Tibial nerve (tissue), 4 donors: ENCODE measurements at regions not wholly inside any gene's neighbourhood (a gene's known extent, or its start where the extent isn't known, plus 50 kb on each side); places are given as distances from the start of the nearest gene placed in this dataset.

Source experiments
- DNase-seq, 2 donors: peaks; one replicate each; pipeline ENCODE4 v3.0.0-alpha.2; 2019; ENCODE audit warnings: low spot score in 2 of 2
- H3K27ac ChIP-seq, 4 donors: fragments of 200-600 bp; sonication (generic) in 3 of 4; one replicate each; pipeline ENCODE4 v1.5.1; 2017 to 2019; ENCODE audit warnings: mild to moderate bottlenecking in 1 of 4
- H3K27me3 ChIP-seq, 2 donors: fragments of 200-600 bp; sonication (generic) in 1 of 2; one replicate each; pipeline versions ENCODE4 v1.5.1 to v1.6.0; 2017 to 2019
- H3K36me3 ChIP-seq, 3 donors: fragments of 200-600 bp; sonication (generic); one replicate each; pipeline ENCODE4 v1.5.1; 2018 to 2019
- H3K4me1 ChIP-seq, 4 donors: fragments of 200-600 bp; sonication (generic) in 3 of 4; one replicate each; pipeline ENCODE4 v1.5.1; 2017 to 2019
- H3K4me3 ChIP-seq, 4 donors: fragments of 200-600 bp; sonication (generic) in 3 of 4; one replicate each; pipeline ENCODE4 v1.5.1; 2017 to 2019; ENCODE audit warnings: mild to moderate bottlenecking in 1 of 4, moderate library complexity in 1 of 4
- H3K9me3 ChIP-seq, 4 donors: fragments of 200-600 bp; sonication (generic) in 3 of 4; one replicate each; pipeline ENCODE4 v1.5.1; 2017 to 2019
- EP300 ChIP-seq, 2 donors: sonication (generic); formaldehyde crosslinking; IDR thresholded peaks; one replicate each; pipeline ENCODE4 v1.6.1; 2017; ENCODE audit warnings: antibody characterized with exemption in 2 of 2, mild to moderate bottlenecking in 1 of 2
- POLR2A ChIP-seq, 2 donors: fragments of 450-650 bp; IDR thresholded peaks; one replicate each; pipeline ENCODE4 v1.6.1; 2017; ENCODE audit warnings: antibody characterized with exemption in 2 of 2, mild to moderate bottlenecking in 2 of 2, moderate library complexity in 2 of 2
- WGBS, 2 donors: methylation state at CpG; one replicate each; pipeline ENCODE4 v1.1.5; 2018; 5-methylcytosine and 5-hydroxymethylcytosine counted together
- TF ChIP-seq, protein P1 (sequence below), 5 experiments: fragments of 200-600 bp in 3 of 5; fragments of 450-650 bp in 2 of 5; sonication (generic) in 3 of 5; IDR thresholded peaks; one replicate each; pipeline ENCODE4 v1.5.1; 2016 to 2019; ENCODE audit warnings: antibody characterized with exemption in 5 of 5, mild to moderate bottlenecking in 3 of 5, moderate library complexity in 2 of 5

DNA sequence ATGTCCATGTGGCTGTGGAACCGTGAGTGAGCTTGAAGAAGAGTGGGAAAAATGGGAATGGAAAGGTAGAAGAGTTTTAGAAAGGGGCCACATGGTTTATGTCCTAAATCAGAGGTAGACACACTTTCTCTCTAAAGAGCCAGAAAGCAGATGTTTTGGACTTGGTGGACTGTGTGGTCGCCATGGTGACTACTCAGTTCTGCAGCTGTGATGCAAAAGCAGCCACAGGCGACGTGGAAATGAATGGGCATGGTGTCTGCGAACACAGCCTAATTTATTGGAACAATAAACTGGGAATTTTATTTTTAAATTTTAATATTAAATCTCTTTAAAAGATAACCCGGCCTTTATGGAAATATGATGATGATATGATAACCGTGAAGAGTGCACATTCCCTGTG, 386.0 kb upstream of the FAT1 start:
- no peaks in the 10 kb centered on the region for H3K4me1 ChIP-seq
- H3K27me3 ChIP-seq: no peaks in the 10 kb centered on the region
- 61 to 68% methylated on average over 7 of the region's 7 CpGs for WGBS, 2 donors
- no peak for TF ChIP-seq POLR2A (IDR thresholded peaks at IDR 0.05)
- TF ChIP-seq, protein P1, sequence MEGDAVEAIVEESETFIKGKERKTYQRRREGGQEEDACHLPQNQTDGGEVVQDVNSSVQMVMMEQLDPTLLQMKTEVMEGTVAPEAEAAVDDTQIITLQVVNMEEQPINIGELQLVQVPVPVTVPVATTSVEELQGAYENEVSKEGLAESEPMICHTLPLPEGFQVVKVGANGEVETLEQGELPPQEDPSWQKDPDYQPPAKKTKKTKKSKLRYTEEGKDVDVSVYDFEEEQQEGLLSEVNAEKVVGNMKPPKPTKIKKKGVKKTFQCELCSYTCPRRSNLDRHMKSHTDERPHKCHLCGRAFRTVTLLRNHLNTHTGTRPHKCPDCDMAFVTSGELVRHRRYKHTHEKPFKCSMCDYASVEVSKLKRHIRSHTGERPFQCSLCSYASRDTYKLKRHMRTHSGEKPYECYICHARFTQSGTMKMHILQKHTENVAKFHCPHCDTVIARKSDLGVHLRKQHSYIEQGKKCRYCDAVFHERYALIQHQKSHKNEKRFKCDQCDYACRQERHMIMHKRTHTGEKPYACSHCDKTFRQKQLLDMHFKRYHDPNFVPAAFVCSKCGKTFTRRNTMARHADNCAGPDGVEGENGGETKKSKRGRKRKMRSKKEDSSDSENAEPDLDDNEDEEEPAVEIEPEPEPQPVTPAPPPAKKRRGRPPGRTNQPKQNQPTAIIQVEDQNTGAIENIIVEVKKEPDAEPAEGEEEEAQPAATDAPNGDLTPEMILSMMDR (IDR thresholded peaks at IDR 0.05): no peak
- TF ChIP-seq EP300 (IDR thresholded peaks at IDR 0.05): no peak
- DNase-seq: no peak
- no peak overlapping the region for H3K4me3 ChIP-seq
- H3K36me3 ChIP-seq: no peaks in the 10 kb centered on the region
- H3K9me3 ChIP-seq: no peaks in the 10 kb centered on the region
- no peak overlapping the region for H3K27ac ChIP-seq

DNA sequence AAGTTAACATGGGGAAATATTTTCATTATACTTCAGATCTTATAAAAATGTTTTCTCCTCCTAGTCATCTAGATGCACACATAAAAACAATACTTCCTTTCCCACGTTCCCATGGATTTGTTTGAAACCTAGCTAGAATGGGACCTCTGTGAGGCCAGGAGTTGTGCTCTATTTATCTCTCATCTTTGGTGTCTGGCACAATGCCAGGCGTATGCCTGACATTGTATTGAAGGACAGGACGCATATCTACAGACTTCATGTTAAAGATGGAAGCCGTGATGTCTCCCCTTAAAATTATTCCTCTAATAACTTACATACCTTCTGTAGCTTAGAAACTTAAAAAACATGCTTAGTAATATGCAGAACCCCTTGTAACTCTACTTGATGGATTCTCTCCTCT, 394.5 kb upstream of the FAT1 start:
- no peaks in the 10 kb centered on the region for H3K4me1 ChIP-seq
- 89 to 91% methylated on average over 4 of the region's 4 CpGs for WGBS, 2 donors
- TF ChIP-seq POLR2A (IDR thresholded peaks at IDR 0.05): no peak
- TF ChIP-seq, protein P1 (IDR thresholded peaks at IDR 0.05): no peak
- no peak for TF ChIP-seq EP300 (IDR thresholded peaks at IDR 0.05)
- H3K9me3 ChIP-seq: no peaks in the 10 kb centered on the region
- no peak overlapping the region for H3K4me3 ChIP-seq
- no peak overlapping the region for H3K27ac ChIP-seq
- H3K27me3 ChIP-seq: no peaks in the 10 kb centered on the region
- H3K36me3 ChIP-seq: no peaks in the 10 kb centered on the region
- DNase-seq: no peak

DNA sequence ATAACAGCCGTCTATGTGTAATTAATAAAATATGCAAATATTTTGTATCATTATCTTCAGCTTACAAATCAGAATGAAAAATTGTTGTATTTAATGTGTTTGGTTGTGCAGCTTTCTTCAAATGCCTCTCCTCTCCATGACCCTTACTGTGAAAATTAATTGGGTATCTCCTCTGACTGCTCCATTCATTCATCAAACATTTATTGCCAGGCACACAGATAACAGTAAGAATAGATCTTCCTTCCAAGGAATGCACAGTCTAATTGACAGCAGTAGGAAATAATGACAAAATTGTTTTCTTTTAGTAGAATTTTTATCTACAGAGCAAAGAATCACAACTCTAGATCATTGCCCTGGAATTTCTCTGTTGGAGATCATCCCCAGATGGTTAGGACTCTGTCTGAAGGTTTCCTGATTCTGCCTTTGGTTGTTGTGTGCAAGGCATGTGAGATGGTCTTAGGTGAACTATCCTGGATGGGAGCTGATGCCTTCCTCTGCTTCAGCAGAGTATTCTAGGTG, 395.0 kb upstream of the FAT1 start:
- Histone ChIP-seq H3K27ac (no peak overlapping the region), H3K36me3 (no peaks in the 10 kb centered on the region), H3K4me3 (no peak overlapping the region), H3K4me1 (no peaks in the 10 kb centered on the region), H3K9me3 (no peaks in the 10 kb centered on the region), H3K27me3 (no peaks in the 10 kb centered on the region)
- DNase-seq: no peak
- WGBS, 2 donors: 71 to 73% methylated on average over 1 of the region's 1 CpG
- TF ChIP-seq, protein P1 (IDR thresholded peaks at IDR 0.05): no peak
- TF ChIP-seq POLR2A (IDR thresholded peaks at IDR 0.05) (no peak), EP300 (IDR thresholded peaks at IDR 0.05) (no peak)

DNA sequence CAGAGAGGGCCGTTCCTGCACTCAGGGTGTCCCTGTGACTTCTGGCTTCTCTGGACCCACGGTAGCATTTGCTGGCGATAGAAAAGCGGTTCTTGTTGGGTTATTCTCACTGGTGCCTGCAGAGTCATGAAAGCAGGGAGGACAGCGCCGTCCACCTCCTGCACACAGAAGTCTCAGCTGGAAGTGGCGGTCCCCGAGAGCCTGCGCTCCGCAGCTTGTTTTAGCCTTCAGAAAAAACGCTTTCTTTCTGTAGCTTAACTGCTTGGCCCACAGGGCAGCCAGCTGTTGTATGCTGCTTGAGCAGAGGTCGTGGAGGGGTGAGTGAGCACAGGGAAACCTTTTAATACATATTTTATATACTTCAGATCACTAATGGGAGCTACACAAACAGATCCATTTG, 400.7 kb upstream of the FAT1 start:
- no peaks in the 10 kb centered on the region for H3K27me3 ChIP-seq
- H3K9me3 ChIP-seq: no peaks in the 10 kb centered on the region
- H3K36me3 ChIP-seq: no peaks in the 10 kb centered on the region
- H3K4me1 ChIP-seq: no peaks in the 10 kb centered on the region
- H3K4me3 ChIP-seq: no peak overlapping the region
- WGBS, 2 donors: 46 to 55% methylated on average over 12 of the region's 12 CpGs
- no peak for DNase-seq
- H3K27ac ChIP-seq: no peak overlapping the region
- TF ChIP-seq EP300 (IDR thresholded peaks at IDR 0.05) (no peak), POLR2A (IDR thresholded peaks at IDR 0.05) (no peak)
- TF ChIP-seq, protein P1 (IDR thresholded peaks at IDR 0.05): no peak

DNA sequence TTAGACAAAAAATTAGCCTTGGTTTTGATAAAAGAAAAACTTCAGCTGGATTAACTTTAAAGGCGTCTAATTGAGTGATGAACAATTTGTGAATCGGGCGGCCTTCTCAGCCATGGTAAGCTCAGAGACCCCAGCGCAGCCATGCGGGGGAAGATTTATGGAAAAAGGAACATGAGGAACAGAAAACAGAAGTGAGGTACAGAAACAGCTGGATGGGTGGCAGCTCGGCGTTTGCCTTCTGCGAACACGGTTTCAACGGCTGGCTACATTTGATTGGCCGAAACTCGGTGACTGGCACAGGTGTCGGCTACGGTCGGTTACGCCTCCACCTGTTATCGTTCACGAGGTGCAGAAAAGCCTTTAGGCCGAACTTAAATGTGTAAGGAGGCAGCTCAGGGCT, 401.4 kb upstream of the FAT1 start:
- no peak for TF ChIP-seq EP300 (IDR thresholded peaks at IDR 0.05)
- no peak for TF ChIP-seq POLR2A (IDR thresholded peaks at IDR 0.05)
- TF ChIP-seq, protein P1 (IDR thresholded peaks at IDR 0.05): no peak
- H3K36me3 ChIP-seq: no peaks in the 10 kb centered on the region
- no peak for DNase-seq
- H3K27ac ChIP-seq: no peak overlapping the region
- 94 to 95% methylated on average over 19 of the region's 19 CpGs for WGBS, 2 donors
- no peaks in the 10 kb centered on the region for H3K9me3 ChIP-seq
- H3K4me3 ChIP-seq: no peak overlapping the region
- no peaks in the 10 kb centered on the region for H3K4me1 ChIP-seq
- H3K27me3 ChIP-seq: no peaks in the 10 kb centered on the region
